ENCODE measurements at regions not wholly inside any gene's neighbourhood (a gene's known extent, or its start where the extent isn't known, plus 50 kb on each side); places are given as distances from the start of the nearest gene placed in this dataset.
A peak's percentile ranks its signal among the peaks of the same experiment; 100 is the strongest.
"Not testable (repeated sequence)": the region's sequence is repeated elsewhere in the genome, so short reads cannot be mapped to it uniquely, and the experiment has no call there.

GRCh38 chr13:20311022-20311421 is 78.9 kb upstream of the GJB6 start:
- Histone ChIP-seq H3K9ac (ENCODE audit: low read depth, low read length) (no peak overlapping the region), H3K36me3 (ENCODE audit: control insufficient read depth, insufficient read depth, low read length) (no peaks in the 10 kb centered on the region), H3K4me1 (ENCODE audit: control insufficient read depth, insufficient read depth, low read length) (no peaks in the 10 kb centered on the region), H3K4me3 (ENCODE audit: low read depth, low read length) (no peak overlapping the region), H3K9me3 (ENCODE audit: control insufficient read depth, insufficient read depth, low read length) (no peaks in the 10 kb centered on the region), H3K27me3 (ENCODE audit: control insufficient read depth, insufficient read depth, low read length) (no peaks in the 10 kb centered on the region)

DNA sequence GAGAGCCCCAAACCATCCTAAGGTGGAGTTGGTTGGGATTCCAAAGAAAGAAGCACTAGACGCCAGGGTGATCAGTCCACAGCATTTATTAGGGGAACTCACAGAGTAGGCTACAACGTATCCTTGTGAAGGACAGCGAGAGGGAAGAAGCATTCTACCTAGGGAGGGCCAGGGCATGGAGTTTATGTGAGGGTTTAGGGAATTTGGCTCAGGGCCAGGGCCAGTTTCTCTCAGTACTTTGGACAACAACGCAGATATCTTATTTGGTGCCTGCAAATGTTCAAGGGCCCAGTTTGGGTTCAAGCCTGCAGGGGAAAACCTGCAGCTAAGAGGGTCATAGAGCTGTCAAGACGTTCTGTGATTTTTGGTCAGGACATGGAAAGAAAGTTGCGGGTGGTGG is 73.9 kb upstream of the GJB6 start:
- Histone ChIP-seq H3K36me3 (ENCODE audit: control insufficient read depth, insufficient read depth, low read length) (no peaks in the 10 kb centered on the region), H3K27me3 (ENCODE audit: control insufficient read depth, insufficient read depth, low read length) (peaks cover 24% of the 10 kb centered on the region), H3K4me1 (ENCODE audit: control insufficient read depth, insufficient read depth, low read length) (no peaks in the 10 kb centered on the region), H3K4me3 (ENCODE audit: low read depth, low read length) (no peak overlapping the region), H3K9ac (ENCODE audit: low read depth, low read length) (no peak overlapping the region), H3K9me3 (ENCODE audit: control insufficient read depth, insufficient read depth, low read length) (no peaks in the 10 kb centered on the region)

DNA sequence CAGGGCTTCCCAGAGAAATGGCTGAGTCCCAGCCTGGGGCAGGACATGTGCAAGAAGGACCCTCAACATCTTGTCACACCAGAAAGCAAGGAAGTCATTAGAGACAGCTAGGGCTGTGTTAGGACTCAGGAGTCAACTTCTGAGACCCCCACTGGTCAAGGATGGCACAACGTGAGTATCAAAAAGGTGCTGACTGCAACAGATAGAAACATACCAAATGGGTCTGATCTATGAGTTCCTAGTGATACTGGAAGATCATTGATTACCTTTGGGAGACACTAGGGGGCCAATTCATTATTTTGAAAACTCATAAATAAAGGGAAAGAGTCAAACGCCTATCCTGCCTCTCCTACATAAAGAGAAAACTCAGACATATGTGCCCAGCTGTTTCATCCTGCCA is 73.5 kb upstream of the GJB6 start:
- Histone ChIP-seq H3K4me1 (ENCODE audit: control insufficient read depth, insufficient read depth, low read length) (peaks cover 3% of the 10 kb centered on the region), H3K27me3 (ENCODE audit: control insufficient read depth, insufficient read depth, low read length) (peaks cover 28% of the 10 kb centered on the region), H3K9me3 (ENCODE audit: control insufficient read depth, insufficient read depth, low read length) (no peaks in the 10 kb centered on the region), H3K9ac (ENCODE audit: low read depth, low read length) (no peak overlapping the region), H3K4me3 (ENCODE audit: low read depth, low read length) (no peak overlapping the region), H3K36me3 (ENCODE audit: control insufficient read depth, insufficient read depth, low read length) (no peaks in the 10 kb centered on the region)

GRCh38 chr13:20304061-20304460 is 71.9 kb upstream of the GJB6 start:
- H3K9ac ChIP-seq (ENCODE audit: low read depth, low read length); H3K4me1 ChIP-seq (ENCODE audit: control insufficient read depth, insufficient read depth, low read length); H3K36me3 ChIP-seq (ENCODE audit: control insufficient read depth, insufficient read depth, low read length); H3K9me3 ChIP-seq (ENCODE audit: control insufficient read depth, insufficient read depth, low read length); H3K4me3 ChIP-seq (ENCODE audit: low read depth, low read length): not testable (repeated sequence)
- H3K27me3 ChIP-seq (ENCODE audit: control insufficient read depth, insufficient read depth, low read length): peaks cover 38% of the 10 kb centered on the region

DNA sequence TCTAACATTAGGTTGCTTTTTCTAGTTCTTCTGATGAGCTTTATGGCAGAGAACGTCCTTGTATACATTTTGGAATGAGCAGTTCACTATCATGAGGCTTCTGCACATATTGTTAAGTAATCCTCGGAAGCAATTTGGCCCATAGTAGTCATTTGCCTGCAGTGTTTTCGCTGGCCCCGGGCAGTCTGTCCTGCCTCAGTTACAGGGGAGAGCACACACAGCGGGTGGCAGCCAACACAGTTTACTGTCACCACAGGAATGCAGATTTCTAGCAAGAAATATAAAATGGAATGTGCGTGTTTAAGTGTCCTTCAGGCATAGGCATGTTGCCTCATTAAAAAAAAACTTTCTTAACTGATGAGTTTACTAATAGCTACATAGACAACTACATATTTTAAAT is 71.5 kb upstream of the GJB6 start:
- Histone ChIP-seq H3K9me3 (ENCODE audit: control insufficient read depth, insufficient read depth, low read length) (no peaks in the 10 kb centered on the region), H3K4me1 (ENCODE audit: control insufficient read depth, insufficient read depth, low read length) (peaks cover 3% of the 10 kb centered on the region), H3K36me3 (ENCODE audit: control insufficient read depth, insufficient read depth, low read length) (no peaks in the 10 kb centered on the region), H3K27me3 (ENCODE audit: control insufficient read depth, insufficient read depth, low read length) (peaks cover 38% of the 10 kb centered on the region), H3K4me3 (ENCODE audit: low read depth, low read length) (no peak overlapping the region), H3K9ac (ENCODE audit: low read depth, low read length) (no peak overlapping the region)

GRCh38 chr13:20301403-20302071 is 69.4 kb upstream of the GJB6 start:
- peak overlapping the region; percentile 51 for H3K4me3 ChIP-seq (ENCODE audit: low read depth, low read length)

DNA sequence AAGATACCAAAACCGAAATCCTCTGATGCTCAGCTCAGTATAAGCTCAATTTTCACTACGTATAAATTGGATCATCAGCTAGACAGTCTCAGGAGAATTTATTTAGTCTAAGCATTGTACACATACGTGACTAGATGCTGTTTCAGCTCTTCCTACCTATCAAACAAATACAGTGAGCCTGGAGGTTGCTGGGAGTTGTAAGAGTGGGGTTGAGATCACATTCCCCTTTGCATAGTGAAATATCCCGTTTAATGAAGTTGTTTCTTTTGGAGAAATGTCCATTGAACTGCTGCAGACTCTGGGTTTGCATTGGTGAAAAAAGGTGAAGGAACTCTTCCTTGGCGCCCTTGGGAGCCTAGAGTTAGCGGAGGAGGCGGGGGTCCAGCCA is 68.9 kb upstream of the GJB6 start:
- Histone ChIP-seq H3K4me1 (ENCODE audit: control insufficient read depth, insufficient read depth, low read length) (peaks cover 3% of the 10 kb centered on the region), H3K27me3 (ENCODE audit: control insufficient read depth, insufficient read depth, low read length) (peaks cover 38% of the 10 kb centered on the region), H3K9me3 (ENCODE audit: control insufficient read depth, insufficient read depth, low read length) (no peaks in the 10 kb centered on the region), H3K9ac (ENCODE audit: low read depth, low read length) (peak overlapping the region; percentile 62), H3K36me3 (ENCODE audit: control insufficient read depth, insufficient read depth, low read length) (no peaks in the 10 kb centered on the region), H3K4me3 (ENCODE audit: low read depth, low read length) (peak overlapping the region; percentile 51)

More at GRCh38 chr13:20301403-20302071, 69.4 kb upstream of the GJB6 start:
- Histone ChIP-seq H3K9ac (ENCODE audit: low read depth, low read length) (peak overlapping the region; percentile 62), H3K36me3 (ENCODE audit: control insufficient read depth, insufficient read depth, low read length) (no peaks in the 10 kb centered on the region), H3K9me3 (ENCODE audit: control insufficient read depth, insufficient read depth, low read length) (no peaks in the 10 kb centered on the region), H3K27me3 (ENCODE audit: control insufficient read depth, insufficient read depth, low read length) (peaks cover 38% of the 10 kb centered on the region), H3K4me1 (ENCODE audit: control insufficient read depth, insufficient read depth, low read length) (peaks cover 3% of the 10 kb centered on the region)

DNA sequence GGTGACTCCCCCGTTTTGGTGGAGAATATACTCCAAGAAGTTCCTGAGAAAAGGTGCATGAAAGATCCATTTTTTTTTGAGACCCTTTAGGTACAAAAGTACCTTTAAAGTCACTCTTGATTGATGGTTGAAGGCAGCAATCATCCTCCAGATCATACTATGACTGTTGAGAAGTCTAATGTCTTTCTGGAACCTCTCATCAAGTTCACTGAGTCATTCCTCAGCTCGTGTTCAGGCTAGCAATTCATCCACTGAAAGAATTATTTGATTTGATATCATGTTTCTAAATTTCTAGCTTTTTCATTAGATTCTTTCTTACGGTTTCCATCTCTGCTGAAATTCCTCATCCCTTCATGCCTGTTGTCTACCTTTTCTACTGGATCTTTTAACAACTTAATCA is 65.1 kb upstream of the GJB6 start:
- Histone ChIP-seq H3K4me1 (ENCODE audit: control insufficient read depth, insufficient read depth, low read length) (peaks cover 3% of the 10 kb centered on the region), H3K36me3 (ENCODE audit: control insufficient read depth, insufficient read depth, low read length) (no peaks in the 10 kb centered on the region), H3K4me3 (ENCODE audit: low read depth, low read length) (no peak overlapping the region), H3K9ac (ENCODE audit: low read depth, low read length) (no peak overlapping the region), H3K27me3 (ENCODE audit: control insufficient read depth, insufficient read depth, low read length) (peaks cover 24% of the 10 kb centered on the region), H3K9me3 (ENCODE audit: control insufficient read depth, insufficient read depth, low read length) (no peaks in the 10 kb centered on the region)

GRCh38 chr13:20295956-20296355 is 63.8 kb upstream of the GJB6 start:
- H3K36me3 ChIP-seq (ENCODE audit: control insufficient read depth, insufficient read depth, low read length): no peaks in the 10 kb centered on the region
- H3K9ac ChIP-seq (ENCODE audit: low read depth, low read length): no peak overlapping the region
- peaks cover 14% of the 10 kb centered on the region for H3K27me3 ChIP-seq (ENCODE audit: control insufficient read depth, insufficient read depth, low read length)
- no peak overlapping the region for H3K4me3 ChIP-seq (ENCODE audit: low read depth, low read length)
- H3K4me1 ChIP-seq (ENCODE audit: control insufficient read depth, insufficient read depth, low read length): peaks cover 3% of the 10 kb centered on the region
- H3K9me3 ChIP-seq (ENCODE audit: control insufficient read depth, insufficient read depth, low read length): no peaks in the 10 kb centered on the region

DNA sequence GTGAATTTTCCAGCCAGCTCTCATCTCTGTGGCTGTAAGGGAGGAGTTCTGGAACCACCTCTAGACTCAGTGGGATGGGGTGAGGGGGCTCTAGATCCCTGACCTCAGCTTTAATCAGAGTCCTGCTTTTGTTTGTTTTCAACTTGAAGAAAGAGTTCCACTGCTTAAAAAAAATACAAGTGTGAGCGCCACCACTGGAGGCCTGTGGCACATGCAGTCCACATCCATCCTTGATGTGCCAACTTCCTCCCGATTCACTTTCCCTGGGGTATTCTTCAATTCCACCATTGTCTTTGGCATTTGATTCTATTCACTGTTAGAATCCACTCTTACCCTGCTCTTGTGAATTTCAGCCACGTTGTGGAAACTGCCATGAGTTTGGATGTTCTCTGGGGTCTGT is 62.4 kb upstream of the GJB6 start:
- H3K9ac ChIP-seq (ENCODE audit: low read depth, low read length): no peak overlapping the region
- no peaks in the 10 kb centered on the region for H3K4me1 ChIP-seq (ENCODE audit: control insufficient read depth, insufficient read depth, low read length)
- H3K27me3 ChIP-seq (ENCODE audit: control insufficient read depth, insufficient read depth, low read length): peaks cover 3% of the 10 kb centered on the region
- H3K4me3 ChIP-seq (ENCODE audit: low read depth, low read length): no peak overlapping the region
- no peaks in the 10 kb centered on the region for H3K9me3 ChIP-seq (ENCODE audit: control insufficient read depth, insufficient read depth, low read length)
- H3K36me3 ChIP-seq (ENCODE audit: control insufficient read depth, insufficient read depth, low read length): no peaks in the 10 kb centered on the region

DNA sequence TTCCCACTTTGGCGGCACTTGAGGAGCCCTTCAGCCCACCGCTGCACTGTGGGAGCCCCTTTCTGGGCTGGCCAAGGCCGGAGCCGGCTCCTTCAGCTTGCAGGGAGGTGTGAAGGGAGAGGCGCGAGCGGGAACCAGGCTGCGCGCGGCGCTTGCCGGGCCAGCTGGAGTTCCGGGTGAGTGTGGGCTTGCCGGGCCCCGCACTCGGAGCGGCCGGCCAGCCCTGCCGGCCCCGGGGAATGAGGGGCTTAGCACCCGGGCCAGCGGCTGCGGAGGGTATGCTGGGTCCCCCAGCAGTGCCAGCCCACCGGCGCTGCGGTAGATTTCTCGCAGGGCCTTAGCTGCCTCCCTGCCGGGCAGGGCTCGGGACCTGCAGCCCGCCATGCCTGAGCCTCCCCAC is 60.2 kb upstream of the GJB6 start:
- not testable (repeated sequence) for H3K27me3 ChIP-seq (ENCODE audit: control insufficient read depth, insufficient read depth, low read length); H3K4me3 ChIP-seq (ENCODE audit: low read depth, low read length); H3K9ac ChIP-seq (ENCODE audit: low read depth, low read length); H3K4me1 ChIP-seq (ENCODE audit: control insufficient read depth, insufficient read depth, low read length); H3K36me3 ChIP-seq (ENCODE audit: control insufficient read depth, insufficient read depth, low read length); H3K9me3 ChIP-seq (ENCODE audit: control insufficient read depth, insufficient read depth, low read length)

- Histone ChIP-seq H3K4me1 (ENCODE audit: control insufficient read depth, insufficient read depth, low read length) (no peaks in the 10 kb centered on the region), H3K9me3 (ENCODE audit: control insufficient read depth, insufficient read depth, low read length) (no peaks in the 10 kb centered on the region), H3K27me3 (ENCODE audit: control insufficient read depth, insufficient read depth, low read length) (no peaks in the 10 kb centered on the region), H3K9ac (ENCODE audit: low read depth, low read length) (no peak overlapping the region), H3K4me3 (ENCODE audit: low read depth, low read length) (no peak overlapping the region), H3K36me3 (ENCODE audit: control insufficient read depth, insufficient read depth, low read length) (no peaks in the 10 kb centered on the region)
Measured at GRCh38 chr13:20291675-20292074, 59.6 kb upstream of the GJB6 start.

Data from iPS-15b (cell line).